GM18951 (cell line): ENCODE measurements at regions not wholly inside any gene's neighbourhood (a gene's known extent, or its start where the extent isn't known, plus 50 kb on each side); places are given as distances from the start of the nearest gene placed in this dataset.
"Not testable (repeated sequence)": the region's sequence is repeated elsewhere in the genome, so short reads cannot be mapped to it uniquely, and the experiment has no call there.

Experiments
- POLR2A ChIP-seq: IDR thresholded peaks from 4 replicates; pipeline ENCODE4 v1.6.1; 2011; ENCODE audit warnings: mild to moderate bottlenecking; ENCODE audit not compliant: insufficient read length, insufficient read depth; ENCODE audit errors: extremely low read depth
- in situ Hi-C: fragments of 300-500 bp; cut with MboI; formaldehyde crosslinking; loops from one replicate; pipeline ENCODE4 v1.12.0; 2022; ENCODE audit warnings: low sequenced_read_pairs, mixed read lengths, inconsistent platforms; ENCODE audit not compliant: unreplicated experiment

GRCh38 chr6:780706-781105, 87.8 kb upstream of the EXOC2 start:
- no peak for TF ChIP-seq POLR2A
- in situ Hi-C loops: loop anchor here (25.0 kb wide), 1 partner anchor 607 kb away; the partner anchor contains the start of gene FOXF2

- in situ Hi-C loops: loop anchor here (25.0 kb wide), 1 partner anchor 610 kb away; the partner anchor contains the start of gene FOXF2
- TF ChIP-seq POLR2A: no peak
These were observed 84.0 kb upstream of the EXOC2 start for GRCh38 chr6:776951-777350.

GRCh38 chr6:776528-776931, 83.6 kb upstream of the EXOC2 start:
- TF ChIP-seq POLR2A: no peak
- in situ Hi-C loops: loop anchor here (25.0 kb wide), 1 partner anchor 611 kb away; the partner anchor contains the start of gene FOXF2

GRCh38 chr6:775863-776262, 82.9 kb upstream of the EXOC2 start:
- in situ Hi-C loops: loop anchor here (25.0 kb wide), 1 partner anchor 611 kb away; the partner anchor contains the start of gene FOXF2
- TF ChIP-seq POLR2A: no peak

GRCh38 chr6:771683-772082, 78.7 kb upstream of the EXOC2 start:
- in situ Hi-C loops: not testable (repeated sequence)

GRCh38 chr6:767755-768512, 75.0 kb upstream of the EXOC2 start:
- in situ Hi-C loops: no loop called here
- no peak for TF ChIP-seq POLR2A

GRCh38 chr6:766625-767024, 73.7 kb upstream of the EXOC2 start:
- no peak for TF ChIP-seq POLR2A
- in situ Hi-C loops: no loop called here

- no peak for TF ChIP-seq POLR2A
- in situ Hi-C loops: no loop called here
These were observed 69.1 kb upstream of the EXOC2 start for GRCh38 chr6:761997-762396.

GRCh38 chr6:760982-761955, 68.3 kb upstream of the EXOC2 start:
- TF ChIP-seq POLR2A: no peak
- in situ Hi-C loops: no loop called here

GRCh38 chr6:759729-760128, 66.8 kb upstream of the EXOC2 start:
- TF ChIP-seq POLR2A: no peak

GRCh38 chr6:756224-756623, 63.3 kb upstream of the EXOC2 start:
- in situ Hi-C loops: no loop called here
- TF ChIP-seq POLR2A: no peak

More at GRCh38 chr6:759729-760128, 66.8 kb upstream of the EXOC2 start:
- in situ Hi-C loops: no loop called here

GRCh38 chr6:754202-754601, 61.3 kb upstream of the EXOC2 start:
- no peak for TF ChIP-seq POLR2A
- in situ Hi-C loops: no loop called here

GRCh38 chr6:753486-753885, 60.5 kb upstream of the EXOC2 start:
- in situ Hi-C loops: no loop called here
- no peak for TF ChIP-seq POLR2A

- no peak for TF ChIP-seq POLR2A
- in situ Hi-C loops: no loop called here
These were observed 59.5 kb upstream of the EXOC2 start for GRCh38 chr6:752438-752837.

GRCh38 chr6:751765-752164, 58.8 kb upstream of the EXOC2 start:
- TF ChIP-seq POLR2A: no peak
- in situ Hi-C loops: no loop called here
